ENCODE measurements at regions not wholly inside any gene's neighbourhood (a gene's known extent, or its start where the extent isn't known, plus 50 kb on each side); places are given as distances from the start of the nearest gene placed in this dataset.

GRCh38 chr4:115171220-115171619 is 57.8 kb upstream of the NDST4 start:
- TF ChIP-seq CTCF (conservative IDR thresholded peaks at IDR 0.05; ENCODE audit: low read length) (no peak), EZH2phosphoT487 (IDR thresholded peaks at IDR 0.05; ENCODE audit: borderline replicate concordance) (no peak)
